B cell (primary cell): ENCODE measurements at regions not wholly inside any gene's neighbourhood (a gene's known extent, or its start where the extent isn't known, plus 50 kb on each side); places are given as distances from the start of the nearest gene placed in this dataset.

ENCODE experiments used
- ATAC-seq: fragments of 200-7000 bp; cut with Tn5 transposase; one replicate; pipeline ENCODE4 v1.10.0; 2021; ENCODE audit warnings: low read depth, mild to moderate bottlenecking, moderate number of reproducible peaks, moderate library complexity
- CTCF ChIA-PET: fragments of 350-600 bp; sonication (Branson Sonifier 250); formaldehyde crosslinking; loops from one replicate; lab custom pipeline; 2021; ENCODE audit warnings: antibody characterized with exemption, inconsistent platforms; lab: Charles Lee
- POLR2A ChIA-PET: fragments of 350-600 bp; sonication (Branson Sonifier 250); formaldehyde crosslinking; loops from one replicate; lab custom pipeline; 2021; ENCODE audit warnings: antibody characterized with exemption; lab: Charles Lee
- DNase-seq: peaks from one replicate; pipeline ENCODE4 v3.0.0; 2013
- H2AFZ ChIP-seq: 2 replicates; pipeline ENCODE4 v1.6.1; 2012; ENCODE audit warnings: mild to moderate bottlenecking, low read depth, low read length; ENCODE audit not compliant: insufficient read depth, poor library complexity, severe bottlenecking
- H3K27ac ChIP-seq, 2 donors: 1 replicate in 1 of 2; 2 replicates in 1 of 2; pipeline ENCODE4 v1.5.1; 2012 to 2013; ENCODE audit warnings: low read length in 2 of 2, mild to moderate bottlenecking in 2 of 2, moderate library complexity in 1 of 2
- H3K27me3 ChIP-seq, 4 experiments: fragments of 200-600 bp in 1 of 4; sonication (generic) in 1 of 4; replicated peaks in 1 of 4; 1 replicate in 2 of 4; 2 replicates in 2 of 4; pipeline versions ENCODE4 v1.6.1 to v1.7.0; 2013 to 2016; ENCODE audit warnings: low read length in 3 of 4, mild to moderate bottlenecking in 2 of 4, mixed read lengths in 1 of 4, moderate library complexity in 1 of 4; ENCODE audit not compliant: insufficient read depth in 4 of 4, control insufficient read depth in 3 of 4; ENCODE audit errors: control extremely low read depth in 1 of 4
- H3K36me3 ChIP-seq, 2 experiments: replicated peaks in 1 of 2; 1 replicate in 1 of 2; 2 replicates in 1 of 2; pipeline versions ENCODE4 v1.6.1 to v1.7.1; 2013; ENCODE audit warnings: low read length in 1 of 2; ENCODE audit not compliant: insufficient read depth in 2 of 2, control insufficient read depth in 1 of 2; ENCODE audit errors: control extremely low read depth in 1 of 2, extremely low read depth in 1 of 2
- H3K4me1 ChIP-seq, 2 donors: fragments of 200-600 bp in 1 of 2; sonication (generic) in 1 of 2; 1 replicate in 1 of 2; 2 replicates in 1 of 2; pipeline versions ENCODE4 v1.5.1 to v1.6.1; 2013 to 2017; ENCODE audit warnings: low read length in 2 of 2; ENCODE audit not compliant: control insufficient read depth in 2 of 2, insufficient read depth in 2 of 2
- H3K4me2 ChIP-seq: replicated peaks from 2 replicates; pipeline ENCODE3; 2012; ENCODE audit warnings: mild to moderate bottlenecking, low read depth, low read length; ENCODE audit not compliant: poor library complexity, severe bottlenecking
- H3K4me3 ChIP-seq, 5 experiments: fragments of 200-600 bp in 1 of 5; sonication (generic) in 1 of 5; 1 replicate in 3 of 5; 2 replicates in 2 of 5; pipeline versions ENCODE4 v1.5.1 to v1.7.0; 2011 to 2016; ENCODE audit warnings: low read length in 4 of 5, mild to moderate bottlenecking in 4 of 5, low read depth in 2 of 5, control low read depth in 1 of 5, moderate library complexity in 1 of 5; ENCODE audit not compliant: insufficient read depth in 1 of 5; ENCODE audit errors: control extremely low read depth in 1 of 5, extremely low read depth in 1 of 5
- H3K79me2 ChIP-seq: fragments of 200-600 bp; sonication (generic); one replicate; pipeline ENCODE4 v1.6.0; 2016; ENCODE audit warnings: low read length; ENCODE audit not compliant: control insufficient read depth, insufficient read depth
- H3K9ac ChIP-seq: fragments of 200-600 bp; sonication (generic); 2 replicates; pipeline ENCODE4 v1.6.1; 2017; ENCODE audit warnings: mild to moderate bottlenecking, low read length, moderate library complexity
- H3K9me3 ChIP-seq, 3 donors: one replicate each; pipeline versions ENCODE4 v1.6.1 to v1.7.1; 2013; ENCODE audit warnings: low read length in 2 of 3; ENCODE audit not compliant: control insufficient read depth in 2 of 3, insufficient read depth in 1 of 3; ENCODE audit errors: control extremely low read depth in 1 of 3
- H4K20me1 ChIP-seq: 2 replicates; pipeline ENCODE4 v1.6.0; 2012; ENCODE audit warnings: mild to moderate bottlenecking, low read length; ENCODE audit not compliant: insufficient read depth, control insufficient read depth, poor library complexity, severe bottlenecking
- H3K27ac Mint-ChIP-seq: one replicate; pipeline ENCODE4 v1.8.0; 2021; ENCODE audit warnings: mixed read lengths
- H3K27me3 Mint-ChIP-seq: one replicate; pipeline ENCODE4 v1.8.0; 2021; ENCODE audit warnings: mixed read lengths
- H3K4me1 Mint-ChIP-seq: one replicate; pipeline ENCODE4 v1.8.0; 2021; ENCODE audit warnings: mixed read lengths
- H3K4me3 Mint-ChIP-seq: one replicate; pipeline ENCODE4 v1.8.0; 2021; ENCODE audit warnings: mixed read lengths
- H3K9me3 Mint-ChIP-seq: one replicate; pipeline ENCODE4 v1.8.0; 2022; ENCODE audit warnings: mixed read lengths; ENCODE audit not compliant: insufficient read depth
- EZH2 ChIP-seq: IDR thresholded peaks from 2 replicates; pipeline ENCODE4 v1.6.1; 2012; ENCODE audit warnings: borderline replicate concordance, low read depth, mild to moderate bottlenecking, moderate library complexity, low read length; ENCODE audit not compliant: insufficient read depth, poor library complexity, severe bottlenecking
- WGBS: methylation state at CpG from one replicate; pipeline ENCODE4 v1.1.5; 2013; ENCODE audit warnings: missing lambda C conversion rate; ENCODE audit not compliant: insufficient coverage; 5-methylcytosine and 5-hydroxymethylcytosine counted together
- intact Hi-C: fragments of 100-400 bp; cut with micrococcal nuclease; formaldehyde crosslinking; loops from one replicate; pipeline ENCODE4 v1.10.0; 2022
- TF ChIP-seq, protein P1 (sequence below): fragments of 200-600 bp; IDR thresholded peaks from one replicate; pipeline ENCODE4 v1.8.0; 2022; ENCODE audit warnings: antibody characterized with exemption, mild to moderate bottlenecking

DNA sequence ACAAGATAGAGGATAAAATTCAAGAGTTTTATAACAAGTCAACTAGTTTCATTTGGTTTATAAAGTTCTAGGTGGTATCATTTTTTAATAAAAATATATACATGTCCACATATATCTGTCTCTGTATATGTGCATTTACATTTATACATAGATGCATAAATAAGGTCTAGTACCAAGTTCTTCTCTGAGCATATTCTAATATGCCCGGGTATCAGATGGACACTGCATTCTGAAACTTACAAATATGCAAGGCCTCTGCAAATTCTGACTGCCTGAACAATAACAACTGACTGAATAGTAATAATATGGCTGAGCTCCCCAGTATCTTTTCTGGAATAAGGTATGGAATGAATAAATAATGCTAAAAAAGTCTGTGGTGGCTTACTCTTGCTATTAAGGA, 304.8 kb downstream of the KLF12 start:
- no CpG with 5 or more reads among the region's 1 CpG for WGBS
- no peak overlapping the region for H3K9ac ChIP-seq
- Mint-ChIP-seq H3K4me1 (peaks cover 8% of the 10 kb centered on the region), H3K27ac (no peak overlapping the region), H3K9me3 (no peaks in the 10 kb centered on the region), H3K4me3 (no peak overlapping the region), H3K27me3 (no peaks in the 10 kb centered on the region)
- no peak overlapping the region for H3K27ac ChIP-seq
- no peak overlapping the region for H2AFZ ChIP-seq
- ATAC-seq (no peak), DNase-seq (no peak)
- TF ChIP-seq, protein P1, sequence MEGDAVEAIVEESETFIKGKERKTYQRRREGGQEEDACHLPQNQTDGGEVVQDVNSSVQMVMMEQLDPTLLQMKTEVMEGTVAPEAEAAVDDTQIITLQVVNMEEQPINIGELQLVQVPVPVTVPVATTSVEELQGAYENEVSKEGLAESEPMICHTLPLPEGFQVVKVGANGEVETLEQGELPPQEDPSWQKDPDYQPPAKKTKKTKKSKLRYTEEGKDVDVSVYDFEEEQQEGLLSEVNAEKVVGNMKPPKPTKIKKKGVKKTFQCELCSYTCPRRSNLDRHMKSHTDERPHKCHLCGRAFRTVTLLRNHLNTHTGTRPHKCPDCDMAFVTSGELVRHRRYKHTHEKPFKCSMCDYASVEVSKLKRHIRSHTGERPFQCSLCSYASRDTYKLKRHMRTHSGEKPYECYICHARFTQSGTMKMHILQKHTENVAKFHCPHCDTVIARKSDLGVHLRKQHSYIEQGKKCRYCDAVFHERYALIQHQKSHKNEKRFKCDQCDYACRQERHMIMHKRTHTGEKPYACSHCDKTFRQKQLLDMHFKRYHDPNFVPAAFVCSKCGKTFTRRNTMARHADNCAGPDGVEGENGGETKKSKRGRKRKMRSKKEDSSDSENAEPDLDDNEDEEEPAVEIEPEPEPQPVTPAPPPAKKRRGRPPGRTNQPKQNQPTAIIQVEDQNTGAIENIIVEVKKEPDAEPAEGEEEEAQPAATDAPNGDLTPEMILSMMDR: no peak
- TF ChIP-seq EZH2: no peak
- peaks cover 0 to 2% of the 10 kb centered on the region in 2 experiments for H3K36me3 ChIP-seq
- no peak overlapping the region for H3K4me2 ChIP-seq
- no peaks in the 10 kb centered on the region for H3K4me1 ChIP-seq
- no peaks in the 10 kb centered on the region for H3K27me3 ChIP-seq
- POLR2A ChIA-PET: no interaction called here
- CTCF ChIA-PET: no interaction called here
- peaks cover 44% of the 10 kb centered on the region for H3K79me2 ChIP-seq
- H4K20me1 ChIP-seq: peaks cover 30% of the 10 kb centered on the region
- H3K4me3 ChIP-seq: no peak overlapping the region
- no peaks in the 10 kb centered on the region for H3K9me3 ChIP-seq
- intact Hi-C loops: no loop called here

DNA sequence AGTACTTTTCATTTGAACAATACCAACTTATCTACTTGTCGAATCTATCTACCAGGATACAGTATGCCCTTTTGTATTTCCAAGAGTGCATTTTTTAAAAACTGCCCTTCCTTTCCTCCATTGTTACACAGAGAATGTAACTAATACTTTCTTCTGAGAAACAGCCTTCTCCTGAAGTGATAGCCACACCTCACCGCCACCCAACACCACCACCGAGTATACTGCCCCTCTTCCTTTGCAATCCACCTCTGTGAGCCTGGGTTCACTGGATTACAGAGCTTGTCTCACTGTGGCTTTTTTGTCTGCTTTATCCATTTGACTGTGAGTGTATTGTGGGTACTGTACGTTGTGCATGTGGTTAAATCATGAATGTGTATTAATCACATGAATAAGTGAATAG, 305.4 kb downstream of the KLF12 start:
- Mint-ChIP-seq H3K4me1 (peaks cover 12% of the 10 kb centered on the region), H3K27me3 (no peaks in the 10 kb centered on the region), H3K4me3 (no peak overlapping the region), H3K9me3 (no peaks in the 10 kb centered on the region), H3K27ac (no peak overlapping the region)
- 100% methylated on average over 1 of the region's 4 CpGs for WGBS
- ChIA-PET CTCF (no interaction called here), POLR2A (no interaction called here)
- DNase-seq (no peak), ATAC-seq (no peak)
- no peak overlapping the region for H2AFZ ChIP-seq
- no peaks in the 10 kb centered on the region for H3K27me3 ChIP-seq
- no peak overlapping the region for H3K4me3 ChIP-seq
- H3K9me3 ChIP-seq: no peaks in the 10 kb centered on the region
- no peak overlapping the region for H3K9ac ChIP-seq
- intact Hi-C loops: no loop called here
- H4K20me1 ChIP-seq: peaks cover 24% of the 10 kb centered on the region
- no peaks in the 10 kb centered on the region for H3K4me1 ChIP-seq
- TF ChIP-seq EZH2: no peak
- TF ChIP-seq, protein P1: no peak
- no peak overlapping the region for H3K27ac ChIP-seq
- peaks cover 39% of the 10 kb centered on the region for H3K79me2 ChIP-seq
- peaks cover 0 to 2% of the 10 kb centered on the region in 2 experiments for H3K36me3 ChIP-seq
- no peak overlapping the region for H3K4me2 ChIP-seq
